ENCODE measurements at regions not wholly inside any gene's neighbourhood (a gene's known extent, or its start where the extent isn't known, plus 50 kb on each side); places are given as distances from the start of the nearest gene placed in this dataset.

DNA sequence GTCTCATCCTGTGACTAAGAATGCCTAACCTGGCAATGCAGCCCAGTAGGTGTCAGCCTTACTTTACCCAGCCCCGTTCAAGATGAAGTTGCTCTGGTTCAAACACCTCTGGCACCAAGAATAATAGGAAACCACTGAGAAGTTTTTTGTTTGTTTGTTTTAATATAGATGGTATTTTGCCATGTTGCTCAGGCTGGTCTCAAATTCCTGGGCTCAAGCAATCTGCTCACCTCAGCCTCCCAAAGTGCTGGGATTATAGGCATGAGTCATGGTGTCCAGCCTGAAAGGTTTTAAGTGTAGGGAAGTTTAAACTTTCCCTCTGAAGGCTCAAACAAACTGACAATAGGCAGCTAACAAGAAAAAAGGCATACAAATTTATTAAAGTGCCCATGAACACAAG lies 51.2 kb upstream of the ABCC4 start:
- intact Hi-C loops (cut with DNase I), result no loop called here

DNA sequence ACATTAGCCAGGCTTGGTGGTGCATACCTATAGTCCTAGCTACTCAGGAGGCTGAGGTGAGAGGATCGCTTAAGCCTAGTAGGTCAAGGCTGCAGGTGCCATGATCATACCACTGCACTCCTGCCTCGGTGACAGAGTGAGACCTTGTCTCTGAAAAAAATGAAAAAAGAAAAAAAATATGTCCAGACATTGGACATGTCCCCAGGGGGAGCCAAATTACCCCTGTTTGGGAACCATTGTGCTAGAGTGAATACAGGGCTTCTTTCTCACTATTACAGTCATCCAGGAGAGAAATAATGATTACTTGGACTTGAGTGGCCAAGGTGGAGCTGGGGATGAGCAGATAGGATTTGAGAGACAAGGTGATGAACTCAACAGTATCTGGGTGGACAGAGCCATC lies 52.9 kb upstream of the ABCC4 start:
- intact Hi-C loops (cut with DNase I), result no loop called here

More for the DNA sequence above, 51.2 kb upstream of the ABCC4 start:
- no peak for DNase-seq
- ATAC-seq, result no peak
- Histone ChIP-seq H3K27me3 (no peaks in the 10 kb centered on the region), H3K4me3 (no peak overlapping the region), H3K9me3 (peaks cover 0 to 3% of the 10 kb centered on the region in 2 donors), H3K27ac (no peak overlapping the region), H3K36me3 (no peaks in the 10 kb centered on the region), H3K4me1 (peaks cover 0 to 5% of the 10 kb centered on the region in 2 donors)
- TF ChIP-seq, protein P1, sequence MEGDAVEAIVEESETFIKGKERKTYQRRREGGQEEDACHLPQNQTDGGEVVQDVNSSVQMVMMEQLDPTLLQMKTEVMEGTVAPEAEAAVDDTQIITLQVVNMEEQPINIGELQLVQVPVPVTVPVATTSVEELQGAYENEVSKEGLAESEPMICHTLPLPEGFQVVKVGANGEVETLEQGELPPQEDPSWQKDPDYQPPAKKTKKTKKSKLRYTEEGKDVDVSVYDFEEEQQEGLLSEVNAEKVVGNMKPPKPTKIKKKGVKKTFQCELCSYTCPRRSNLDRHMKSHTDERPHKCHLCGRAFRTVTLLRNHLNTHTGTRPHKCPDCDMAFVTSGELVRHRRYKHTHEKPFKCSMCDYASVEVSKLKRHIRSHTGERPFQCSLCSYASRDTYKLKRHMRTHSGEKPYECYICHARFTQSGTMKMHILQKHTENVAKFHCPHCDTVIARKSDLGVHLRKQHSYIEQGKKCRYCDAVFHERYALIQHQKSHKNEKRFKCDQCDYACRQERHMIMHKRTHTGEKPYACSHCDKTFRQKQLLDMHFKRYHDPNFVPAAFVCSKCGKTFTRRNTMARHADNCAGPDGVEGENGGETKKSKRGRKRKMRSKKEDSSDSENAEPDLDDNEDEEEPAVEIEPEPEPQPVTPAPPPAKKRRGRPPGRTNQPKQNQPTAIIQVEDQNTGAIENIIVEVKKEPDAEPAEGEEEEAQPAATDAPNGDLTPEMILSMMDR (IDR thresholded peaks at IDR 0.05), result no peak

DNA sequence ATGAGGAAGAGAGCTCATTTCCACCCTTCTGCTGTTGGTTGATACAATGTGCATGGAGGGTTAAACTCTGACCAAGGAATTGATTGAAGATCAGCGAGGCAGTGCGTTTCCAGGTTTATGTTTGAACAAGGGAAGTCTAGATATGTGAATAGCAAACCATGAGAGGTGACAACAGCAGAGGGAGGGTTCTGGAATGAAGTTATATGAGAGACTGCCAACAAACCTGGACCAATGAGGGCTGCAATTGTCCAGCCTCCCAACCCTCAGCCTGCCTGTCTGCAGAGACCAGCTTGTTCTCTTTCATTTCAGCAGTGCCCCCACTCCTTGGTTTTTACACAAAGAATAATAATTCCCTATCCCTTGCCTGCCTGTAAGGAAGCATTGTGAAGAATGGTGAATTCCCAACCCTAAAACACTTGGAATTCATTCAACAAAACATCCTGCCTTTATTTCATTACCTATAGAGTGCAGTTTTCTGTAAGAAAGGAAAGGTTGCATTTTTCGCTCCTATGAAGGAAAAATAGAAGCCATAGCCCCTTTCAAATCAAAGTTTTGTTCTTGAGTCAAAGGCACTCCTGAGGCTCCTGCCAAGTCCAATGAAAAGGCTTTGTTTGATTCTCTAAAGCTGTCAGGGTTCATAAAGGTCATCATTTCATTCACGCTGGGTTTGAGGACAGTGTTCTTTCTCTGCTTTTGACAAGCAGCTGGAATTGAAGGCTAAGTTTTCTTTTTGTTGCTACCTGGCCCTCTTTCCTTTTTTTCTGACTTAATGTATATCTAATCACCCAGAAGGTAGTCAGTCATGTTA lies 53.6 kb upstream of the ABCC4 start:
- intact Hi-C loops (cut with DNase I), result no loop called here
- no peaks in the 10 kb centered on the region for H3K36me3 ChIP-seq
- TF ChIP-seq, protein P1 (IDR thresholded peaks at IDR 0.05), result no peak
- no peak overlapping the region for H3K4me3 ChIP-seq
- DNase-seq (peak in 1 of 4 donors; percentile 29), ATAC-seq (peak; percentile 94)
- H3K9me3 ChIP-seq, result peaks cover 0 to 3% of the 10 kb centered on the region in 2 donors
- H3K4me1 ChIP-seq, result peaks cover 0 to 5% of the 10 kb centered on the region in 2 donors
- no peak overlapping the region for H3K27ac ChIP-seq
- H3K27me3 ChIP-seq, result no peaks in the 10 kb centered on the region

More for the DNA sequence above, 52.9 kb upstream of the ABCC4 start:
- Histone ChIP-seq H3K27me3 (no peaks in the 10 kb centered on the region), H3K4me1 (peaks cover 0 to 5% of the 10 kb centered on the region in 2 donors), H3K27ac (no peak overlapping the region), H3K9me3 (peaks cover 0 to 3% of the 10 kb centered on the region in 2 donors), H3K36me3 (no peaks in the 10 kb centered on the region), H3K4me3 (no peak overlapping the region)
- DNase-seq (no peak), ATAC-seq (no peak)
- TF ChIP-seq, protein P1 (IDR thresholded peaks at IDR 0.05), result no peak

DNA sequence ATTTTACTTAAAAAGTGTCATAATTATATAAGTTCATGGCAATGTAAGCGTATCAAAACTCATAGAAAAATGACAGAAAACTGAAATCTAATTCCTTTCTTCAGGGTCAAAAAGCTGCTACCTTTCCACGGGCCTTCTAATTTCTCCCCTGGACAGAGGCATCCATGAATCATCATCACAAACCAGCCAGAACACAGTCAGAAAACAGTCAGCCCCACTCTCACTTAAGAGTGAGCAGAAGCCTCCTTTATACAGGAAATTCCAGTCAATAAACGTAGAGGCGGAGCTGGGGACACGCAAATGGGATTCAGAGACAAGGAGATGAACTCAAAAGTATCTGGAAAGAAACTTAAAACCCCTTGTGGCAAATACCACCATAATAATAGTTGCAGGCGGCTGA lies 54.2 kb upstream of the ABCC4 start:
- Histone ChIP-seq H3K4me3 (no peak overlapping the region), H3K36me3 (no peaks in the 10 kb centered on the region), H3K27ac (no peak overlapping the region), H3K9me3 (peaks cover 0 to 3% of the 10 kb centered on the region in 2 donors), H3K4me1 (peaks cover 0 to 5% of the 10 kb centered on the region in 2 donors), H3K27me3 (no peaks in the 10 kb centered on the region)
- DNase-seq (no peak), ATAC-seq (no peak)
- intact Hi-C loops (cut with DNase I), result no loop called here
- TF ChIP-seq, protein P1 (IDR thresholded peaks at IDR 0.05), result no peak

DNA sequence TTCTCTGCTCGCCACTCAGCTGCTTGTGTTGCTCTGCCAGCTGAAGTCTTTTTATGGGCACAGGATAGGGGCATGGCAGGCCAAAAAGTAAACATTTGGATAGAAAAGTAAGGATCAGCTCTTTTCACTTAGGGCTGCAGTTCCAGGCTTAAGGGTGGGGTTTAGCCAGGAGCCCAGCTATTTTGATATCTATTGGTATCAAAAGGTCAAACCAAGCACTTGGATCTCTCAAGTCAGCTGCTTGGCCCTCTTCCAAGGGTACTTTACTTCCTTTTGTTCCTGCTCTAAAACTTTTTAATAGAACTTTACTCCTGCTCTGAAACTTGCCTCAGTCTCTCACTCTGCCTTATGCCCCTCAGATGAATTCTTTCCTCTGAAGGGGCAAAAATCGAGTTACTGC lies 55.7 kb upstream of the ABCC4 start:
- Histone ChIP-seq H3K27ac (no peak overlapping the region), H3K27me3 (no peaks in the 10 kb centered on the region), H3K9me3 (peaks cover 0 to 3% of the 10 kb centered on the region in 2 donors), H3K36me3 (no peaks in the 10 kb centered on the region), H3K4me1 (peaks cover 0 to 5% of the 10 kb centered on the region in 2 donors), H3K4me3 (no peak overlapping the region)
- intact Hi-C loops (cut with DNase I), result no loop called here
- DNase-seq (no peak), ATAC-seq (no peak)
- TF ChIP-seq, protein P1 (IDR thresholded peaks at IDR 0.05), result no peak

Measured in left lung (tissue), 4 donors.